Fibroblast of skin of scalp (primary cell): ENCODE measurements at regions not wholly inside any gene's neighbourhood (a gene's known extent, or its start where the extent isn't known, plus 50 kb on each side); places are given as distances from the start of the nearest gene placed in this dataset.
"Not testable (repeated sequence)": the region's sequence is repeated elsewhere in the genome, so short reads cannot be mapped to it uniquely, and the experiment has no call there.

Experiments
- DNase-seq: peaks from one replicate; pipeline ENCODE4 v3.0.0-alpha.2; 2013

GRCh38 chr1:78298349-78298748, 192.4 kb upstream of the PTGFR start:
- DNase-seq: no peak

- no peak for DNase-seq
These were observed 189.6 kb upstream of the PTGFR start for GRCh38 chr1:78301141-78301540.

- DNase-seq: peak; percentile 88
These were observed 187.2 kb upstream of the PTGFR start for GRCh38 chr1:78303620-78304019.

GRCh38 chr1:78304341-78304740, 186.4 kb upstream of the PTGFR start:
- no peak for DNase-seq

- no peak for DNase-seq
These were observed 186.0 kb upstream of the PTGFR start for GRCh38 chr1:78304761-78305160.

- DNase-seq: not testable (repeated sequence)
These were observed 180.5 kb upstream of the PTGFR start for GRCh38 chr1:78310261-78310660.

GRCh38 chr1:78318011-78318410, 172.8 kb upstream of the PTGFR start:
- DNase-seq: peak; percentile 76

- no peak for DNase-seq
These were observed 171.2 kb upstream of the PTGFR start for GRCh38 chr1:78319603-78320002.

GRCh38 chr1:78322928-78323680, 167.7 kb upstream of the PTGFR start:
- peak; percentile 27 for DNase-seq

GRCh38 chr1:78325293-78325692, 165.5 kb upstream of the PTGFR start:
- DNase-seq: no peak

- no peak for DNase-seq
These were observed 161.3 kb upstream of the PTGFR start for GRCh38 chr1:78329475-78329874.

GRCh38 chr1:78331799-78332198, 159.0 kb upstream of the PTGFR start:
- no peak for DNase-seq

- DNase-seq: peak; percentile 59
These were observed 157.3 kb upstream of the PTGFR start for GRCh38 chr1:78333502-78333901.

GRCh38 chr1:78334114-78334513, 156.7 kb upstream of the PTGFR start:
- DNase-seq: no peak

GRCh38 chr1:78334952-78335351, 155.8 kb upstream of the PTGFR start:
- DNase-seq: no peak

- DNase-seq: not testable (repeated sequence)
These were observed 154.0 kb upstream of the PTGFR start for GRCh38 chr1:78336751-78337150.

GRCh38 chr1:78339490-78339889, 151.3 kb upstream of the PTGFR start:
- DNase-seq: peak; percentile 82

- DNase-seq: peak; percentile 90
These were observed 150.8 kb upstream of the PTGFR start for GRCh38 chr1:78340006-78340405.

- DNase-seq: peak; percentile 81
These were observed 142.1 kb upstream of the PTGFR start for GRCh38 chr1:78348496-78349284.

GRCh38 chr1:78351551-78352216, 139.1 kb upstream of the PTGFR start:
- DNase-seq: no peak

- DNase-seq: peak; percentile 42
These were observed 135.1 kb upstream of the PTGFR start for GRCh38 chr1:78355656-78356055.

GRCh38 chr1:78358165-78358564, 132.6 kb upstream of the PTGFR start:
- no peak for DNase-seq

- no peak for DNase-seq
These were observed 131.1 kb upstream of the PTGFR start for GRCh38 chr1:78359666-78360065.
